ENCODE measurements at regions not wholly inside any gene's neighbourhood (a gene's known extent, or its start where the extent isn't known, plus 50 kb on each side); places are given as distances from the start of the nearest gene placed in this dataset.
"Not testable (repeated sequence)": the region's sequence is repeated elsewhere in the genome, so short reads cannot be mapped to it uniquely, and the experiment has no call there.

DNA sequence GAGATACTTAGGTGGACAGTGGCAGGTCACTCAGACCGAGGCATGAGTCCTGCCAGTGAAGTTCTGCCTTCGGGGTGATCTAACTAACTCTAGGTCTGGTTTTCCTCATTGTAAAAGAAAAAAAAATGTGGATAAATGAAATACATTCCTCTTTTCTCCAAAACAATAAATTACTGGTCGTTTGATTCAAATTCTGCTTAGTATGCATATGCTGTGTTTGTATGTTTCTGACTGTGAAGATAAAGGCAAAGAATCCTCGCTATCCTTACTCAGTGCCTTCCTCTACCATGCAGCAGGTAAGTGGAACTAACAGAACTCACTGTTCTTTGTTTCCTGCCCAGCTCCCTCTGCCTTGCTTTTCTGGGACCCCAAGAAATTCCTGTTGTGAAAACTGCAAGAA, 330.1 kb downstream of the SUCLG1 start:
- DNase-seq = no peak

DNA sequence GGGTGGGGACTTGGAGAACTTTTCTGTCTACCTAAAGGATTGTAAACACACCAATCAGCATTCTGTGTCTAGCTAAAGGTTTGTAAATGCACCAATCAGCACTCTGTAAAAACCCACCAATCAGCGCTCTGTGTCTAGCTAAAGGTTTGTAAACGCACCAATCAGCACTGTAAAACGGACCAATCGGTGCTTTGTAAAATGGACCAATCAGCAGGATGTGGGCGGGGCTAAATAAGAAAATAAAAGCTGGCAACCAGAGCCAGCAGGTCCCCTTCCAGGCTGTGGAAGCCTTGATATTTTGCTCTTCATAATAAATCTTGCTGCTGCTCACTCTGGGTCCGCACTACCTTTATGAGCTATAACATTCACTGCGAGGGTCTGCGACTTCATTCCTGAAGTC, 331.3 kb downstream of the SUCLG1 start:
- not testable (repeated sequence) for DNase-seq

DNA sequence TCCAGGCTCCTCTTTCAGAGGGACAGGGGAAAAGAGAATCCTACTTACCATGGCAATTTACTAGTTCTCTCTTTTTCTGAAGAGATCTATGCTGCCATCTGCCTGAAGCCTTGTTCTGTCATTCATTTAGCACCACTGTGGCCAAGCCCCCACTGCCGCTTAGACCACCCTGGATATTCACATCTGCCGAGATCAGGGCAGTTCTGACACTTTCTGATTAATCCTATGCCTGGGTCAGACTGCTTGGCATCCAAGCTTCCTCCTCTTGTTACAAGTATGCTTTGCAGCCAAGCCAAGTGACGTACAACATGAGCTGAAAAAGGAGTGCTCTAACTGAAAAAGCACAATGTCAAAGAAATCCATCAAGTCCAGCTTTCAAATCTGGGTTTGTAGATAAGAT, 332.6 kb downstream of the SUCLG1 start:
- no peak for DNase-seq

- DNase-seq = no peak
Observed at GRCh38 chr2:84126084-84126483, 333.0 kb downstream of the SUCLG1 start.

DNA sequence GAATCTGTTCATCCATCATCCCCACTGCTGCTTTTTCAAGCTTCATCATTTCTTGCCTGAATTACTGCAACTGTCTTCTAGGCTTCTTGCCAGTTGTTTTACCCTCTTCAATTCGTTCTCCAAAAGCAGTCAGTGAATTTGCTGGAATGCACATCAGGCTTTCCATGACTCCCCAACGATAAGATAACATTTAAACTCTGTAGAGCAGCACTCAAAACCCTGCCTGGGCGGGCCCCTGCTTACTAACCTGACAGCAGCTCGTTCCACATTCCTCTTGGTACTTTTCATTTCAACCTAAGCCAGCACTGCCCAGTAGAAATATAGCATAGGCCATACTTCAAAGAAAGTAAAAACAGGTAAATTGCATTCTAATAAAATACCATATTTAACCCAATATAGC, 342.9 kb downstream of the SUCLG1 start:
- no peak for DNase-seq

DNA sequence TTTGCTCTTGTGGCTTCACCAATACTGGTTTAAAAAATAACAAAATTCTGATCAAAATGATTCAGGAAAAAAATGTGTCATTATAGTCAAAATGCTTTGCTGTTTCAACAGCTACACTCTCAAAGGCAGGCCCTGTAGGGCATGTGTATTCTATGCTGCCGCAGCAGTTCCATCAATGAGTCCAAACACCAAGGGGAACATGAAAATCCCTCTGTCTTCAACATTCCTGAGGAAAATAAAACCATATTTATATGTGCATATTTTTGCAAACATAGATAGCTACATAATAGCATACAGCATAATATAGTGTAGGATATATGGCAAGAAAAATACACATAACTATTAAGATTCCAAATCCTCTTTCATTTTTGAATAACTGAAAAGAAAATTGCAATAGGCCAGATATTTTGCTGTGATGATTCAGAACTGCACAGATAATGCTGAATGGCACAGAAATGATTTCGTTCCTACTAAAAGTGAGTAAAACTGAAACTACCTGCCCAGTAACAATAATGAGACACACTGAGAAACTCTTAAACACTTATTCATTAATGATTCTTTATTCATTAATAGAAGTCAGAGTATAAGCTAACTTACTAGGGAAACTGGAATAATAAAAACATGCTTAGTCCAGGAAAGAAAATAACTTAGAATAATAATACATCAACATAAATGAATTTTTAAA, 343.8 kb downstream of the SUCLG1 start:
- DNase-seq = no peak

DNA sequence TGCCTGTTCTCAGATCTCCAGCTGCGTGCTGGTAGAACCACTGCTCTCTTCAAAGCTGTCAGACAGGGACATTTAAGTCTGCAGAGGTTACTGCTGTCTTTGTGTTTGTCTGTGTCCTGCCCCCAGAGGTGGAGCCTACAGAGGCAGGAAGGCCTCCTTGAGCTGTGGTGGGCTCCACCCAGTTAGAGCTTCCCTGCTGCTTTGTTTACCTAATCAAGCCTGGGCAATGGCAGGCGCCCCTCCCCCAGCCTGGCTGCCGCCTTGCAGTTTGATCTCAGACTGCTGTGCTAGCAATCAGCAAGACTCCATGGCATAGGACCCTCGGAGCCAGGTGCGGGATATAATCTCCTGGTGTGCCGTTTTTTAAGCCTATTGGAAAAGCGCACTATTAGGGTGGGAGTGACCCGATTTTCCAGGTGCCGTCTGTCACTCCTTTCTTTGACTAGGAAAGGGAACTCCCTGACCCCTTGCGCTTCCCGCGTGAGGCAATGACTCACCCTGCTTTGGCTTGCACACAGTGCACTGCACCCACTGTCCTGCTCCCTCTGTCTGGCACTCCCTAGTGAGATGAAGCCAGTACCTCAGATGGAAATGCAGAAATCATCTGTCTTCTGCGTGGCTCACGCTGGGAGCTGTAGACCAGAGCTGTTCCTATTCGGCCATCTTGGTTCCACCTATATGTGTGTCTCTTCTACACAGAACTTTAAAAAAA, 355.1 kb downstream of the SUCLG1 start:
- DNase-seq = not testable (repeated sequence)

- no peak for DNase-seq
Observed at GRCh38 chr2:84102274-84102673, 356.8 kb downstream of the SUCLG1 start.

DNA sequence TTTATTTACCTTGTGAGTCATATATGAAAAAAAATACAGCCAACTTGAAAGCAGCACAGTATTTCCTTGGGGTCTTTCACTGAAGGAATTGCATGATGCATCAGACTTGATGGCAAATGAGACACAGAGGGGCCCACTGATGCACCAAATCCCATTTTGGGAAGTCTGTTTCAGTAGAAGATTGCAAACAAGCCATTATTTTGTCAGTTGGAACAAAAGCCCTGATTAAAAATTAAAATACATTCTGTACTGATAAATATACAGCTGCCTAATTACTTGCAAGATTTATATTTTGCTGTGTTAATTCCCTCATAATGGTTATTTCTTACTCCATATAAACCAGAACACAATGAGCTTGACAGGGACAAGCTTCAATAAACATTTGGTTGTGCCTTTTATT, 370.4 kb downstream of the SUCLG1 start:
- DNase-seq = no peak

GRCh38 chr2:84085562-84085961, 373.5 kb downstream of the SUCLG1 start:
- DNase-seq = no peak

DNA sequence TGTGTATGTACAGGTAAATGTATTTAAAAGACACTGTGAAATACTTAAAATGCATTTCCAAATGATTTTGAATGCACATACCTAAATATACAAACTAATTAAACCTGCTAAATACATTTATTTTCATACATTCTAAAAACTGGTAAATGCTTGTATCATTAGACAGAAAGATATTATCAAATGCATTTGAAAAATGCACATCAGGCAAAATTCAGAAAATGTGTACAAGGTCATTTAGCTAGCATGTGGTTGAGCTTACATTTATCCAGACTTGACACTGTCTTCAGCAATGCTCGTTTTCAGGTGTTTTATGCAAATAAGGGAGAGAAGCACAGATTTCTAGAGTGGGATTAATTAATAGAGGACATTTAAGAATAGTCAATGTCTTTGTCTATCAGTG, 374.2 kb downstream of the SUCLG1 start:
- no peak for DNase-seq

- no peak for DNase-seq
Observed at GRCh38 chr2:84083984-84084383, 375.1 kb downstream of the SUCLG1 start.

- no peak for DNase-seq
Observed at GRCh38 chr2:84078471-84078870, 380.6 kb downstream of the SUCLG1 start.

DNA sequence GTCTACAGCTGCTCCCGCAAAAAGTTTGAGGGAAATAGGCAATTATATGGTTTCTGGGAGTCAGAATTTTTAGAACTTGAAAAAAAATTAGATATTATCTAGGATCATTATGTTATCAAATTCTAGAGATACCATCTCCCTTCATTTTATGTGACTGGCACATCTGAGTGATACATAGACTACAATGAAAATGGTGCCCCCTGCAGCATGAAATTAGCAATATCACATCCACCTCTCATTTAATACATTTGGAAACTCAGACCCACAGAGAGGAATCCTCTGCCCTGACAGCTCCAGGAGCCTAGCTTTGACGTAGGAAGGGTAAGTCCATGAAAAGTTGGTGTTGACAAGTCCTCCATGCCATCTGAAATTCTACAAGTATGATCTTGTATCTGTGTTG, 381.6 kb downstream of the SUCLG1 start:
- DNase-seq = peak in 1 of 2 donors; percentile 1

DNA sequence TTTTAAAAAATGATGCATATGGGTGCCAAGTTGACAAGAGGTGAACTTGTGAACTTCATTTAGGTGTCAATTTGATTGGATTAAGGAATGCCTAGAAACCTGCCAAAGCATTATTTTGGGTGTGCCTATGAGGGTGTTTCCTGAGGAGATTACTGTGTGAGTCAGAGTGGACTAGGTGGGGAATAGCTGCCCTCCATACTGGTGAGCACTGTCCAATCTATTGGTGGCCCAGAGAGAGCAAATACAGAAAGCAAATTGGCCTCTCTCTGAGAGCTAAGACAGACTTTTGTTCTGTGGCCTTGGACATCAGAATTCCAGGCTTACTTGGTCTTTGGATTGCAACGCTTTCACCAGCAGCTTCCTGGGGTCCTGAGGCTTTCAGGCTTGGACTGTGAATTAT, 388.0 kb downstream of the SUCLG1 start:
- DNase-seq = no peak

- no peak for DNase-seq
Observed at GRCh38 chr2:84065857-84066256, 393.2 kb downstream of the SUCLG1 start.

DNA sequence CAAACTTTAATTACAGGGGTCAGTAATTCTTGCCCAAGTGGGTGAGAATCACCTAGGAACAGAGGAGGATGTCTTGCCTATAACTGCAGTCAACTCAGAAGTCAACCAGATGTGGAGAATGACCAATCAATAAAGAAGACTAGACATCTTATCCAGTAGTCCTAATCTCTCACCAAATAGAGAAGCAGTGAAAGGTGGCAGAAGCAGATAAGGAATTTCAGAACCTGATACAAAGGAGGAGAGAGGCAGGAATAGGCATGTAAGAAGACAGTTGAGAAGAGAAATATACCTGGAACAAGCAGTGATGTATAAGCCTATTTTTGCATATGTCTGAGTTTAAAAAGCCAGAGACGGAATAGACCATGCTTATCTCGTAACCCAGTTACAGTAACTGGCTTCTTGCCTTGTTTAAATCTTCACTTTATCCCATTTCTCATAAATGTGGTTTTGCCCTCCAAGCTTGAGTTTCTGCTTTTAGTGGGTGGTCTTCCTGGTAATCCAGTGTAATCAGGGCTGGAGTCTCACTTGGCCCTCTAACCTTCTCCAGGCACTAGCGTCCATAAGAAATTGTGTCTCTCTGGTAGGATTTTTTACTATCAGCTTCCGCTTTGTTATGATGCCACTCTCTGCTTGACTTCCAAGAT, 401.0 kb downstream of the SUCLG1 start:
- DNase-seq = no peak

DNA sequence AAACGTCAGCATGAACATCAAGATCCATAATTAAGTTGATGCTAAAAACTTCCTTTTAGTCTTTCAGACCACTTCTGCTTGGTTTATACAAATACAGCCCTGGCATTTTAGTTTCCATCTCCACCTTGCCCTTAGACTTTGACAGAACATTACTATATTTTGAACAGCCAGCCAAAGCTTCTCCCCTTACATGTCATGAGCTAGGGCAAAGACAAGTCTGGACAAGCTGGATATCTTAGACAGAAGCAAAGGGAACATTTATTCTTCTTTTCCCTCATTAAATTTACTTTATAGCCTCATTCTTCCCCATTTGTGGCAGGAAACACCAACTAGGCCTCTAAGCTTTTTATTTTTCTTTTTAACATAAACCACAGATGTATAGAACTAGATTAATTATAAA, 403.3 kb downstream of the SUCLG1 start:
- no peak for DNase-seq

- DNase-seq = not testable (repeated sequence)
Observed at GRCh38 chr2:84054577-84054976, 404.5 kb downstream of the SUCLG1 start.

- no peak for DNase-seq
Observed at GRCh38 chr2:84052913-84053312, 406.2 kb downstream of the SUCLG1 start.

- no peak for DNase-seq
Observed at GRCh38 chr2:84052043-84052442, 407.0 kb downstream of the SUCLG1 start.

- DNase-seq = no peak
Observed at GRCh38 chr2:84048964-84049363, 410.1 kb downstream of the SUCLG1 start.

DNA sequence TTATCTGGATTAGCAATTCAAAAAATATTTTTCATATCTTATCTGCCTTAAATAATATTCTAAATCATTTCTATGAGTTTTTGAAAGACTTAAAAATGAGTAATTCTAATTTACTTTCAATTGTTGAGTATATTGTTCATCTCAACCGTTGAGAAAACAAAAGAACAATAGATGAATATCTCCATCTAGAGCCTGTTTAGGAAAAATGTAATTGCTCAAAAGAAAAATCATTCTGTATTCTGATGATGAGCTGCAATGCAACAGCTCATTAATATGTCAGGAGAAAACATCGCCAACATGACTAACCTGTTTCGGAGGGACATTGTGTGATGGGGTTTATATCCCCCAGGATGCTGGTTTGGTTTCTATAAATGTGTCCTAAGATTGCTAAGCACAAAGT, 417.6 kb downstream of the SUCLG1 start:
- no peak for DNase-seq

DNA sequence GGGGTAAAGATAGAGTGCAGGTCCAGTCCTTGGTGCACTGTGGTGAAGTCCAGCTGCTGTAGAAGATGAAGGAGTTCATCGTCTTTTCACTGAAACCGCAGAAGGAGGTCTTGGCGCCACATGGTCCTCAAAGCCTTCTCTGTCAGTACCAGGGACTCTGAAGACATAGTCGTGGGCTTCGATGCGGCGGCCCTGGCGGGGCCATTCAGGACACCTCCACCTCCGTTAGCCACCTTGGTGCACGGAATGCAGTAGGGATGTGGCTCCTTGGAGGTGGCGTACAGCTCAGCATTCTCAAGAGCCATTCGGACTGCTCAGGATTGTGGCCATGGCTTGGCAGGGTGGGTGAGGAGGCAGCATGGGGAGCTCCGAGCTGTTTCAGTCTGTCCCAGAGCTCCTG, 418.8 kb downstream of the SUCLG1 start:
- no peak for DNase-seq

Data from stimulated activated CD4-positive, alpha-beta T cell treated with anti-CD3 and anti-CD28 coated beads, Interleukin-2, amount 100 ng/mL, for 48 hours (primary cell).